ENCODE measurements at regions not wholly inside any gene's neighbourhood (a gene's known extent, or its start where the extent isn't known, plus 50 kb on each side); places are given as distances from the start of the nearest gene placed in this dataset.

GRCh38 chr10:123558651-123559050 lies 107.5 kb upstream of the GPR26 start:
- H3K9ac ChIP-seq (ENCODE audit: insufficient read depth in 1 of 2, low read depth in 2 of 2, low read length in 2 of 2) = no peak overlapping the region
- in situ Hi-C loops (cut with MboI) (no loop called here), intact Hi-C loops (cut with micrococcal nuclease) (loop anchor here (1.0 kb wide), 1 partner anchor 515 kb away; no protein-coding TSS in a partner anchor)

More at GRCh38 chr10:123558651-123559050, 107.5 kb upstream of the GPR26 start:
- Histone ChIP-seq H3K27me3 (ENCODE audit: control insufficient read depth in 2 of 2, insufficient read depth in 2 of 2, low read length in 2 of 2) (peaks cover 0 to 15% of the 10 kb centered on the region in 2 experiments; a peak in 2 of 5 replicates), H2AFZ (ENCODE audit: low read depth, low read length) (no peak overlapping the region), H3K4me3 (no peak overlapping the region), H4K20me1 (replicated peaks; ENCODE audit: control insufficient read depth, insufficient read depth, low read length) (no peaks in the 10 kb centered on the region), H3K36me3 (ENCODE audit: control insufficient read depth, insufficient read depth, low read length) (no peaks in the 10 kb centered on the region), H3K9me3 (replicated peaks; ENCODE audit: control insufficient read depth, insufficient read depth, low read depth, low read length) (no peaks in the 10 kb centered on the region), H3K27ac (ENCODE audit: extremely low read depth, low read depth, low read length) (no peak overlapping the region), H3K4me2 (ENCODE audit: insufficient read depth, low read length) (no peak overlapping the region), H3K9me1 (ENCODE audit: control insufficient read depth, insufficient read depth, low read length) (no peaks in the 10 kb centered on the region), H3K79me2 (ENCODE audit: control insufficient read depth, insufficient read depth, low read length) (no peaks in the 10 kb centered on the region), H3K4me1 (replicated peaks in 1 of 2; ENCODE audit: control insufficient read depth in 2 of 2, insufficient read depth in 2 of 2, low read length in 2 of 2) (peaks cover 0 to 8% of the 10 kb centered on the region in 2 experiments; a peak in 2 of 5 replicates)
- WGBS (ENCODE audit: insufficient coverage, low coverage, missing lambda C conversion rate) = 9% methylated on average over 6 of the region's 17 CpGs
- TF ChIP-seq BCLAF1 (IDR thresholded peaks at IDR 0.05; ENCODE audit: borderline replicate concordance in 1 of 2, control insufficient read depth in 1 of 2, low read depth in 2 of 2, low read length in 1 of 2) (no peak), MAZ (CRISPR knock-in tag; conservative IDR thresholded peaks at IDR 0.05 in 1 of 2, IDR thresholded peaks at IDR 0.05 in 1 of 2) (no peak), NFE2 (IDR thresholded peaks at IDR 0.05; ENCODE audit: low read depth) (no peak), TFE3 (CRISPR knock-in tag; IDR thresholded peaks at IDR 0.05) (no peak)
- ChIA-PET POLR2A (no interaction called here), CTCF (ENCODE audit: low intra/inter-chr PET ratio) (interaction anchor here (4.5 kb wide), 1 partner anchor 515 kb away, joined by 28 read pairs; no protein-coding TSS in a partner anchor)
- no peak for DNase-seq (ENCODE audit: extremely low read depth in 1 of 4, low spot score in 3 of 4)
- BruUV-seq (replicated peaks) = no TSS peak
- ATAC-seq = no peak
- no peak for FAIRE-seq
